ENCODE measurements at regions not wholly inside any gene's neighbourhood (a gene's known extent, or its start where the extent isn't known, plus 50 kb on each side); places are given as distances from the start of the nearest gene placed in this dataset.

GRCh38 chr19:30153326-30154210 lies 211.5 kb downstream of the URI1 start (continued):
- TF ChIP-seq CHD7 (IDR thresholded peaks at IDR 0.05; ENCODE audit: insufficient replicate concordance, low read length) = no peak
- TF ChIP-seq HDAC2 (IDR thresholded peaks at IDR 0.05; ENCODE audit: borderline replicate concordance in 1 of 2, low read depth in 2 of 2, low read length in 2 of 2) = no peak
- no peak for TF ChIP-seq SRF (IDR thresholded peaks at IDR 0.05; ENCODE audit: low read depth, low read length)
- TF ChIP-seq SAP30 (IDR thresholded peaks at IDR 0.05; ENCODE audit: insufficient read depth, insufficient replicate concordance, low read length) = no peak
- no peak for TF ChIP-seq BRCA1 (IDR thresholded peaks at IDR 0.05; ENCODE audit: low read depth, low read length)
- TF ChIP-seq NRF1 (IDR thresholded peaks at IDR 0.05; ENCODE audit: low read depth, low read length) = no peak
- no peak for TF ChIP-seq SIX5 (IDR thresholded peaks at IDR 0.05; ENCODE audit: low read depth, low read length)
- TF ChIP-seq EGR1 (IDR thresholded peaks at IDR 0.05; ENCODE audit: borderline replicate concordance, low read depth, low read length) = no peak
- no peak for TF ChIP-seq MAX (IDR thresholded peaks at IDR 0.05)

Data from H1 (cell line).